Right cardiac atrium (tissue), 5 donors: ENCODE measurements at regions not wholly inside any gene's neighbourhood (a gene's known extent, or its start where the extent isn't known, plus 50 kb on each side); places are given as distances from the start of the nearest gene placed in this dataset.

ENCODE experiments used
- ATAC-seq, 2 donors: fragments of 200-7000 bp; cut with Tn5 transposase; one replicate each; pipeline versions ENCODE4 v1.8.0 to v1.9.1; 2020; ENCODE audit warnings: moderate library complexity in 2 of 2, mild to moderate bottlenecking in 1 of 2
- DNase-seq, 3 donors: peaks; one replicate each; pipeline ENCODE4 v3.0.0-alpha.2; 2020
- H3K27ac ChIP-seq: one replicate; pipeline ENCODE4 v1.5.1; 2013; ENCODE audit warnings: mild to moderate bottlenecking, low read length, control low read depth, moderate library complexity
- H3K27me3 ChIP-seq: one replicate; pipeline ENCODE4 v1.6.1; 2013; ENCODE audit not compliant: control insufficient read depth, insufficient read depth
- H3K4me1 ChIP-seq: one replicate; pipeline ENCODE4 v1.6.1; 2013; ENCODE audit warnings: low read length; ENCODE audit not compliant: control insufficient read depth, insufficient read depth
- H3K4me3 ChIP-seq: one replicate; pipeline ENCODE4 v1.5.1; 2013; ENCODE audit warnings: low read length, control low read depth
- H3K9me3 ChIP-seq: one replicate; pipeline ENCODE4 v1.6.1; 2013; ENCODE audit warnings: low read length; ENCODE audit not compliant: control insufficient read depth
- WGBS: extraction: QIAGEN DNeasy Blood & Tissue Kit; methylation state at CpG from one replicate; pipeline ENCODE4 v1.1.7; 2013; 5-methylcytosine and 5-hydroxymethylcytosine counted together
- intact Hi-C, 4 donors: fragments of 100-400 bp; cut with DNase I; formaldehyde crosslinking; loops; one replicate each; pipeline versions ENCODE4 v1.11.0 to v1.14.0; 2022 to 2023
- donor health status: healthy with polysubstance abuse.
- donor health status: DM: no; HTN: yes; CAD: no.
- donor health status: DM: no; HTN: no; CAD: no.
- donor health status: DM: no; HTN: yes; CAD: no; lungs with severe emphysema.
- donor health status: DM: yes; HTN: yes; CAD: no.

DNA sequence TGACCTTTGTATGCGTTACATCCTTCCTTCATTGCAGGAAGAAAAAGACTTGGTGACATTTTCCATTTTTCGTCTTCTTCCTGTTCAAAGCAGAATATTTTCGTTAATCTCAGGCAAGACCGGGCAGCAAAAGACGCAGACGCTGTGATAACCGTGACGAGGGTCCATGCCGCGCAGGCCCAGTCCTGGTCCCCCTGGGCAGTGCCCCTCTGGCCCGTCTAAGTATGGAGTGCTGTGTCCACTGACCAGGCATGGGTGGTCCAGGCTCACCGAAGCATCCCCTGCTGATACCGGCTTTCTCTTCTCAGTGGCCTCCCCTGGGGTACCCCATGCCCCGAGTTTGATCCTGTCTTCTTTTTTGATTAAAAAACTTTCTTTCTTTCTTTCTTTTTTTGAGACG is 135.2 kb upstream of the ASB18 start:
- H3K27ac ChIP-seq = no peak overlapping the region
- H3K9me3 ChIP-seq = no peaks in the 10 kb centered on the region
- WGBS = 92% methylated on average over 15 of the region's 15 CpGs
- intact Hi-C loops = no loop called here
- H3K27me3 ChIP-seq = no peaks in the 10 kb centered on the region
- ATAC-seq = no peak
- no peaks in the 10 kb centered on the region for H3K4me1 ChIP-seq
- no peak for DNase-seq
- H3K4me3 ChIP-seq = no peak overlapping the region

DNA sequence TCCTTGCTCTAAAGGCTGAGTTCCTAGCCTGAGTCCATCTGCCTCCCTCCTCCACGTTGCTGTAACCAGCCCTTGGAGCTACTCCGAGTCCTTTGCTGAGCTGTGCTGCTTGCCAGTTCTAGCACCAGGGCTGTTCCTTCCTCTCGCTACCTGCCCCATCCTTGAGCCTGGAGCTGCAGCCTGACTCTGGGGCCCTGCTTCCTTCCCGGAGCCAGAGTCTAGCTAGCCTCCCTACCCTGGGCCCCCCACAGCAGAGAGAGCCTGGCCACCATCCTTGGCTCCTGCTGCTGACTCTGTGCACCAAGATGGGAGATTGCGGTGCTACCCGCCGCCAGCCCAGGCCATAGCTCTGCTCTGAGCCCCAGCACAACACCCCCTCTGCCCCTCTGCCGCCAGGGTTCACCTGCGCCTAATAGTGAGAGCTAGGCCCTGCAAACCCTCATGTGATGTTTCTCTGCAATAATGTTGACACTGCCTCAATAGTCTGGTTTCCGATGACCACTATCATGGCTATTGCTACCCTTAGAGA is 135.9 kb upstream of the ASB18 start:
- no peaks in the 10 kb centered on the region for H3K9me3 ChIP-seq
- H3K4me1 ChIP-seq = no peaks in the 10 kb centered on the region
- ATAC-seq = no peak
- no peaks in the 10 kb centered on the region for H3K27me3 ChIP-seq
- no peak for DNase-seq
- H3K4me3 ChIP-seq = no peak overlapping the region
- WGBS = 94% methylated on average over 10 of the region's 10 CpGs
- intact Hi-C loops = no loop called here
- no peak overlapping the region for H3K27ac ChIP-seq

- 89% methylated on average over 20 of the region's 20 CpGs for WGBS
- Histone ChIP-seq H3K9me3 (no peaks in the 10 kb centered on the region), H3K4me3 (no peak overlapping the region), H3K27ac (no peak overlapping the region), H3K27me3 (no peaks in the 10 kb centered on the region), H3K4me1 (no peaks in the 10 kb centered on the region)
- DNase-seq (no peak), ATAC-seq (no peak)
- intact Hi-C loops = no loop called here
Measured at GRCh38 chr2:236400594-236401360, 136.6 kb upstream of the ASB18 start.

- Histone ChIP-seq H3K4me3 (no peak overlapping the region), H3K9me3 (no peaks in the 10 kb centered on the region), H3K27me3 (no peaks in the 10 kb centered on the region), H3K4me1 (no peaks in the 10 kb centered on the region), H3K27ac (no peak overlapping the region)
- intact Hi-C loops = no loop called here
- WGBS = 75% methylated on average over 12 of the region's 12 CpGs
- no peak for ATAC-seq
- no peak for DNase-seq
Measured at GRCh38 chr2:236402033-236402790, 138.0 kb upstream of the ASB18 start.

DNA sequence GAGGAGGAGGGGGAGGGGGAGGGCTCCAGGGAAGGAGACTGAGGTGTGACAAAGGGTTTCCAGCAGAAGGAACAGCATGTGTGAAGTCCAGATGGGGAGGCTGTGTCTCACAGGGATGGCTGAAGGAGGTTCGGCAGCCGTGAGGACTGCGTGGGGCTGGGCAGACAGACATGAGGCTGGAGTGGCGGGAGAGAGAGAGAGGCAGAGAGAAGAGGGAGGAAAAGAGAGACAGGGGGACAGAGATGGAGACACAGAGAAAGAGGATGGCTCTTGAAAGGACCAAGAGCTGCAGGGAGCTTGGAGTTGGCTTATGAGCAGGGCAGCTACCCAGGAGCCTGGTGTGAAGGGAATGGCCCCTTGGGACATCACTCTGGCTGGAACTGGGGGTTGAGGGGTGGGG is 138.9 kb upstream of the ASB18 start:
- no peaks in the 10 kb centered on the region for H3K27me3 ChIP-seq
- no peak overlapping the region for H3K4me3 ChIP-seq
- H3K27ac ChIP-seq = no peak overlapping the region
- DNase-seq = no peak
- ATAC-seq = no peak
- intact Hi-C loops = no loop called here
- H3K9me3 ChIP-seq = no peaks in the 10 kb centered on the region
- H3K4me1 ChIP-seq = no peaks in the 10 kb centered on the region
- WGBS = 83% methylated on average over 4 of the region's 4 CpGs

DNA sequence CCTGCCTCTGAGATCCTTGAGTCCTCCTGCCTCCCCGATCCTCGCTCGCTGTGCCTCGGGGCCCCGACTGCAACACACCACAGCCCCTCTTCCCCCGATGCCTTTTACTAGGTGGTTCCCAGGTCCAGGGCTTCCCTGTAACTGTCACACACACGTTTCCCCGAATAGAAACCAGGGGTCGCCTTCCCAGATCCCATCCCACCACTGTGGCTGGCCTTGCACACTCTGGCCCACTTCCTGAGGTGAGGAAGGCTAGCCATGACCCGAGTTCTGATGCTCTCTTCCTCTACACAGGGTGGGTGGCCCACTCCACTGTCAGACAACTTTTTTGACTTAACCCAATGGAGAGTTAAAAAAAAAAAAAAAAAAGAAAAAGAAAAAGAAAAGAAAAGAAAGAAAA is 139.6 kb upstream of the ASB18 start:
- Histone ChIP-seq H3K27me3 (no peaks in the 10 kb centered on the region), H3K27ac (no peak overlapping the region), H3K4me3 (no peak overlapping the region), H3K9me3 (no peaks in the 10 kb centered on the region), H3K4me1 (no peaks in the 10 kb centered on the region)
- no peak for DNase-seq
- intact Hi-C loops = no loop called here
- 88% methylated on average over 10 of the region's 10 CpGs for WGBS
- no peak for ATAC-seq

- DNase-seq (no peak), ATAC-seq (no peak)
- Histone ChIP-seq H3K27ac (no peak overlapping the region), H3K9me3 (no peaks in the 10 kb centered on the region), H3K4me3 (no peak overlapping the region), H3K27me3 (no peaks in the 10 kb centered on the region), H3K4me1 (no peaks in the 10 kb centered on the region)
- intact Hi-C loops = no loop called here
- WGBS = 95% methylated on average over 6 of the region's 6 CpGs
Measured at GRCh38 chr2:236404346-236404745, 140.1 kb upstream of the ASB18 start.

DNA sequence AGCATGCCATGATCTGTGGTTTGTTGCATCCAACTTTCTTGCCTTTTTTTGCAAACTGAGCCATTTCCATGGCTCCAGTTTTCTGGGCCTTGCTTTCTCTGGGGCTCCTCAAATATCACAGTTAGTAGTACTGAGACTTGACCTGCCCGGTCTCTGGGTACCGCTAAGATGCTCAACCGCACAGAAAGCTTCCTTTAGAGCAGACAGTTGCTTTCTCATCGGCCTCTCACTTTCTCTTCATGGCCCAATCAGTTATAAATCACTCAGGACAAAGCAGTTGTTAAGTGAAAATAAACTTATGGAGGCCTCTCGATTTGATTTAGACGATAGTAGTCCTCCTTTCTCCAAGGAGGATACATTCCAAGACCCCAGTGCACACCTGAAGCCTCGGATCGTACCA is 141.2 kb upstream of the ASB18 start:
- no peak for DNase-seq
- no peak overlapping the region for H3K4me3 ChIP-seq
- intact Hi-C loops = no loop called here
- no peak for ATAC-seq
- H3K27me3 ChIP-seq = no peaks in the 10 kb centered on the region
- H3K27ac ChIP-seq = no peak overlapping the region
- WGBS = 93% methylated on average over 8 of the region's 8 CpGs
- no peaks in the 10 kb centered on the region for H3K9me3 ChIP-seq
- no peaks in the 10 kb centered on the region for H3K4me1 ChIP-seq

- no peaks in the 10 kb centered on the region for H3K9me3 ChIP-seq
- intact Hi-C loops = no loop called here
- ATAC-seq (no peak), DNase-seq (no peak)
- H3K27ac ChIP-seq = no peak overlapping the region
- no peaks in the 10 kb centered on the region for H3K27me3 ChIP-seq
- no peak overlapping the region for H3K4me3 ChIP-seq
- H3K4me1 ChIP-seq = no peaks in the 10 kb centered on the region
- WGBS = 94% methylated on average over 7 of the region's 7 CpGs
Measured at GRCh38 chr2:236408090-236408489, 143.9 kb upstream of the ASB18 start.

DNA sequence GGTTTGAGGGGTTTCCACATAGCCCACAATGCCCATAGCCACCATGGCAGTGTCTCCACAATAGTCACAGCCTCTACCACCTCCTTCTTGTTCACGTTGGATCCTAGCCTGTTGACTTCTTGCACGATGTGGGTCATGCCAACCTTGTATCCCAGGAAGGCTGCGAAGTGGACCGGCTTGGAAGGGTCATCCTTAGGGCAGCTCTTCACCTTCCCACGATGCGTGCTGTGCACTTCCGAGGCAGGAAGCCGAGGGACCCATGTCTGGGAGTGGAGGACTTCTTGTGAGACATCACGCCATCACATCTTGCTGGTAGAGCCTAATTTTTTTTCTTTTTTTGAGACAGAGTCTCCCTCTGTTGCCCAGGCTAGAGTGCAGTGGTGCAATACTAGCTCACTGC is 144.6 kb upstream of the ASB18 start:
- DNase-seq (no peak), ATAC-seq (no peak)
- no peaks in the 10 kb centered on the region for H3K4me1 ChIP-seq
- intact Hi-C loops = no loop called here
- no peak overlapping the region for H3K27ac ChIP-seq
- H3K27me3 ChIP-seq = no peaks in the 10 kb centered on the region
- no peak overlapping the region for H3K4me3 ChIP-seq
- H3K9me3 ChIP-seq = no peaks in the 10 kb centered on the region
- WGBS = 97% methylated on average over 9 of the region's 9 CpGs

- Histone ChIP-seq H3K27ac (no peak overlapping the region), H3K4me1 (no peaks in the 10 kb centered on the region), H3K27me3 (no peaks in the 10 kb centered on the region), H3K9me3 (no peaks in the 10 kb centered on the region), H3K4me3 (no peak overlapping the region)
- intact Hi-C loops = no loop called here
- ATAC-seq (no peak), DNase-seq (no peak)
- 47% methylated on average over 7 of the region's 7 CpGs for WGBS
Measured at GRCh38 chr2:236415684-236416444, 151.7 kb upstream of the ASB18 start.
